Glomerular visceral epithelial cell (primary cell): ENCODE measurements at regions not wholly inside any gene's neighbourhood (a gene's known extent, or its start where the extent isn't known, plus 50 kb on each side); places are given as distances from the start of the nearest gene placed in this dataset.

Experiments
- DNase-seq: peaks from one replicate; pipeline ENCODE4 v3.0.0-alpha.2; 2016; ENCODE audit errors: extremely low spot score

DNA sequence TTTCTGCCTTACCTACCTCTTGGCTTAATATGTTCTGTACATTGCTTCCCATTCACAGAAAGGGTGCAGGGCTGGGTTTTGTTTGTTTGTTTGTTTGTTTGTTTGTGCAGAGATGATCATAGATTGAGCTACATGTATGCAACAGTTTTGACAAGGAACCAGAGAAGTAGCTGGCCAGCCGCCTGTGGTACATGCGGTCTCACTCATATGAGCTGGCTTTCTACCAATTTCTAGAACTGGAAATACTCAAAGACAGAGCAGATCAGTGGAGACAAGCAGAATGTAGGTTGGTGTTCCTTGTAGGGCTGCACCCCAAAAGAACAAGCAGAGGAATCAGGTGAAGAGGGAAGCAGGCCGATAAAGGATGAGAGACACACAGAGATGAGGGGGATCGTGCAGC, 502.7 kb downstream of the SOX2 start:
- no peak for DNase-seq

GRCh38 chr3:182215881-182216280, 504.2 kb downstream of the SOX2 start:
- DNase-seq: no peak

- no peak for DNase-seq
Measured at GRCh38 chr3:182216311-182216970, 504.7 kb downstream of the SOX2 start.

DNA sequence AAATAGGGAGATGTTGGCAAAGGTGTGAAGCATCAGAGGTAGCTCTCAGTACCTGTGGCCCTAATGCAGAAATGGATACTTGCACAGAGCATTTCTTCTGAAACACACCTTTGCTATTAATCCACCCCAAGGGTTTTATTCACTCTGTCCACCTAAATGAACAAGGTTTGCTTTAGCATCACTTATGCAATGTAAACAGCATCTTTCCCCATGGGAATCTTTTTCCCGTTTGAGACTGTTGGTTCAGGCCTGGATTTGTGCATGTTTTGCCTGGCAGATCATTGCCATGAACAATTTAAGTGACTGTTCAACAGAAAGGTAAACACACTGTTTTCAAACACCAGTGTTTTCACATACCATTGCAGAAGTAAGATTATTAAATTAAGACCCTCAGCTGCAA, 508.3 kb downstream of the SOX2 start:
- no peak for DNase-seq

GRCh38 chr3:182220471-182220870, 508.7 kb downstream of the SOX2 start:
- no peak for DNase-seq

DNA sequence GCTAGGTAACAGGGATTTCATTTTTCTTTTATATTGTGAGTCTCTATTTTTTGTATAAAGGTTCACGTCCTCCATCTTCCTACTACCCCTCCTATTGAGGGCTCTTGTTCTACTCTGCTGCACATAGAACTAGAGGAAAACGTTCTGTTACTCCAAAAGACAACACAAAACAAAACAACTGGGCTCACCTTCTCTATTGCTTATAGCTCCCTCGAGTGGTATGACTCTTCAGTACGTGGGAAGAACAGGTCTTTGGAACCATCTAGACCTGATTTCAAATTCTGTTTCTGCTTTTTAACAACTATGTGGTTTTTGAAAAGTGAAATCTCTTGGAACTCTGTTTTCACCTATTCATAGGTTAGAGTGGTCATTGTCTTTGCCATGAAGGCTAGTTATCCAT, 515.3 kb downstream of the SOX2 start:
- DNase-seq: no peak

DNA sequence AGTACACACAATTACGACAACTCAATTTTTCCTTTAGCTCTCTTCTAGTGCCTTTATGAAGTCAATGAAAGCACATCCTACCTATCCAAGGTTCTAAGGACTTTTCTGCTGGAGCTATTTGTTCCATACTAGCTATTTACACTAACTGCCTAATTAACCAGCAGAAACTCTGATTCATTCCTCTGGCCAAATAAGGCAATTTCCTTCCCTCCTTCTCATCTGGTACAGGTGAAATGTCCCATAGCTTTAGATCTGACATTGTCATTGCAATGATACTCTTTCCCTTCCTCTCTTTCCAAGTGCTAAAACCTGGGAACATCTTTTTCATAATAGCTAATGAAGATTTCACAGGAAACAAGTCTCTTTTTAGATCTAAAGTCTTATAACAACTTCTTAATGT, 521.7 kb downstream of the SOX2 start:
- DNase-seq: no peak

- no peak for DNase-seq
Measured at GRCh38 chr3:182233957-182234356, 522.2 kb downstream of the SOX2 start.

GRCh38 chr3:182234881-182235280, 523.2 kb downstream of the SOX2 start:
- DNase-seq: no peak

DNA sequence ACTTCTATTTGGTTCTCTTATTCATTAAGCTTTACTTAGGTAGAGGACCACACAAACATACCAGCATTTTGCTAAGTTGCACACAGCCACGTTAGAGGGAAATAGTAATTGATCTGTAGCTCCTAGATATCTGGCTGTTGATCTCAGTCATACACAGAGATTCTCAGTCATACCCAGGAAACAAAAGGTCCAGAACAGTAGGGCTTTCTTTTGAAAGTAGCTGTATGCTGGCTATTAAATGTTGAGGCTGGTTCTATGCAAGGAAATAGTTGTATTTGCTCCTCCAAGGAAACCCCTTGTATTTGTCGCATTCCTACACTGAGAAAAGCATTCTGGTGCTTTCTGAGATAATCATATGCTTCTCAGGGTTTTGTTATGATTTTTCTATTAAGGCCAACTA, 523.8 kb downstream of the SOX2 start:
- no peak for DNase-seq

- DNase-seq: peak; percentile 49
Measured at GRCh38 chr3:182238126-182238525, 526.4 kb downstream of the SOX2 start.

DNA sequence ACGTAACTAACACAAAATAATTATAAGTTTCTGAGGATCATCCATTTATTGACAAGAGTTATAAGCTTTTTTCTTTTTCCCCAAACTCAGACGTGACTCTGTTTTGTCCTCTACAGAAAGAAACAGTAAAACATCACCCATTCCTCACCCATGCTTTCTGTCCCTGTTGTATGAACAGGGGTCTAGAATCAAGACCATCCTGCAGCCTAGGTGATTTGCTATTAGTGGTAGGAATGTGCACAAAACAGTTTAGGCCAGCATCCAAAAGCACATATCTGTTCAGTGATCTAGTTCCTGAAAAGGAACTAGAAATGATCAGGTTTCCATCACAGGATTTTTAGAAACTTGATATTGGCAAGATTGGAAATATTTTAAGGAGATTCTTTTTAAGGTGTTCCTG, 527.6 kb downstream of the SOX2 start:
- no peak for DNase-seq

- no peak for DNase-seq
Measured at GRCh38 chr3:182240474-182240873, 528.7 kb downstream of the SOX2 start.

DNA sequence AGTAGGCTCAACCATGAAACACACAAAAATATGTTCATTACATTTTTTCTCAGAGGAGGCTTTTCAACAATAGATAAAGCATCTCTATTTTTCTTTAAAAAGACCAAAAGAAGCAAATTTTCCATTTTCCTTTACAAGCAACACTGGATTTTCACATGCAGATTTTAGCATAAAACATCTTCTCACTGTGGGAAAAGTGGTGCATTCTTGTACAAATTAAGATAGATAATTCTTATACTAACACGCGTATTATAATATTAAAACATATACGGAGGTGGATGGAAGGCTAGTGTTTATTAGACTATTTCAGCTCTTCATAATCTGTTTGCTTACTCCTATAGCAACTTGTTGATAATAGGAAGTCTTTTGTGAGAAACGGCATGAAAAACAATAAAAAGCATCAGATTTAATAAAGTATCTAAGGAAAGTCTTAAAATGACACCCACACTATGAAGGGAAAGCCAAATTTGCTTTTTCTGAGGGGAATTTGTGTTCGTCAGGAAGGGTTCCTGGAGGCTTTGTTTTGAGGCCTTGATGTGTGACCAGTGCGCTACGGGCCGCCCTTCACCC, 529.6 kb downstream of the SOX2 start:
- DNase-seq: no peak

DNA sequence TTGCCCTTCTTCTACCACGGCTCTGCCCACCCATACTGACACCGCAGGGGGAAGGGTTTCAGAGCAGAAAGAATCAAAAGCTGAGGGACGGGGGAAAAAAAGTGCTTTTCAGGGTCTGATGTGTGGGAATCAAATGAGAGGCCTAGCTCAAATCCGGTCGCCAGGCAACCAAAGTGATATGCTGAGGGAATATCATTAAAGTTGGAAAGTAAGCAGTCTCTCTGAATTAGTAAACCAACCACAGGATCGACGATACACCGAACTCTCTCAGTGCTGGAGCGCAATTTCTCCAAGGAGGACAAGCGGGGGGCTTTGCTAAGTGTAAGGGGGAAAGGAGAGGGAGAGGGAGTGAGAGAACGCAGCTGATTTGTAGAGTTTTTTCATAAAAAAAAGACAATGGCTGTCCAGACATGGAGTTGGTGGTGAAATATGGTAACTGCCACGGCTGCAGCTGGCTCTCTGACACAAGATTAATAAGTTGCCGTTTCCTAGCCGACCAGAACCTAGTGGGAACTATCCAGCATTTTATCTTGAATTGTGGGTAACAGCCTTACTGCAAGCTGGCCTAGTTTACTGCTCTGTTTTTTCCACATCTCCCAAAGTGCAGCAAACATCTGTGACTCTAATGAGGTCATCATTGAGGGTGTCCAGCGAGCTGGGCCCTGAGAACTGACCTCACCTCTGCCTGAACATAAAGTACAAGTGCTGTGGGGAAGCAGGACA, 530.2 kb downstream of the SOX2 start:
- DNase-seq: peak; percentile 13

GRCh38 chr3:182242489-182242942, 530.8 kb downstream of the SOX2 start:
- no peak for DNase-seq

- DNase-seq: no peak
Measured at GRCh38 chr3:182243625-182244024, 531.9 kb downstream of the SOX2 start.

GRCh38 chr3:182244222-182244971, 532.7 kb downstream of the SOX2 start:
- no peak for DNase-seq

- no peak for DNase-seq
Measured at GRCh38 chr3:182245059-182245458, 533.3 kb downstream of the SOX2 start.

DNA sequence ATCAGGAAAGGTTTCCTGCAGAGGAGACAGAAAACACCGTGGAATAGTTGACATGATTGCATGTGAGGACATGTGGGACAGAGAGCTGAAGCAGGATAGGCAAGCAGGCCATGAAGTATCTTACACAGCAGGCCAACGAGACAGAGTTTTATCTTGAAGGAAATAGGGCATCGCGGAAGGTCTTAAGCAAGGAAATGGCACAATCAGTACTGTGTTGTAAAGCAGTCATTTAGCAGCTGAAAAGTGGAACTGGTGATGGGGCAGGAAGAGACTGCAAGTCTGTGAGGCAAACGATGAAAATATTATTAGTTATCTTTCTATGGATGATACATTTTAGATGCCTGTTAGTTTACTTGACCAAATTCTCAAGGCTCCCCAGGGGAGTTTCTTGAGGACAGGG, 535.1 kb downstream of the SOX2 start:
- DNase-seq: no peak

- DNase-seq: no peak
Measured at GRCh38 chr3:182248349-182248880, 536.7 kb downstream of the SOX2 start.

GRCh38 chr3:182252802-182253201, 540.5 kb upstream of the ATP11B start:
- DNase-seq: no peak
